SKM-1 (cell line): ENCODE measurements at regions not wholly inside any gene's neighbourhood (a gene's known extent, or its start where the extent isn't known, plus 50 kb on each side); places are given as distances from the start of the nearest gene placed in this dataset.
"Not testable (repeated sequence)": the region's sequence is repeated elsewhere in the genome, so short reads cannot be mapped to it uniquely, and the experiment has no call there.

Experiments used
- DNase-seq: peaks from one replicate; lab custom pipeline; 2025; ENCODE audit not compliant: unreplicated experiment; lab: John Stamatoyannopoulos, UW

- DNase-seq: no peak
Observed at GRCh38 chr2:13791019-13791547, 841.4 kb upstream of the LRATD1 start.

GRCh38 chr2:13806539-13806938 is 826.0 kb upstream of the LRATD1 start:
- no peak for DNase-seq

GRCh38 chr2:13813236-13813635 is 819.3 kb upstream of the LRATD1 start:
- no peak for DNase-seq

- no peak for DNase-seq
Observed at GRCh38 chr2:13818002-13818401, 814.5 kb upstream of the LRATD1 start.

- no peak for DNase-seq
Observed at GRCh38 chr2:13819896-13820295, 812.6 kb upstream of the LRATD1 start.

- no peak for DNase-seq
Observed at GRCh38 chr2:13821255-13821880, 811.1 kb upstream of the LRATD1 start.

GRCh38 chr2:13822365-13822764 is 810.2 kb upstream of the LRATD1 start:
- DNase-seq: no peak

- no peak for DNase-seq
Observed at GRCh38 chr2:13826314-13826853, 806.1 kb upstream of the LRATD1 start.

GRCh38 chr2:13858626-13859025 is 773.9 kb upstream of the LRATD1 start:
- no peak for DNase-seq

- not testable (repeated sequence) for DNase-seq
Observed at GRCh38 chr2:13868275-13868674, 764.2 kb upstream of the LRATD1 start.

- no peak for DNase-seq
Observed at GRCh38 chr2:13876491-13877037, 756.0 kb upstream of the LRATD1 start.

- DNase-seq: no peak
Observed at GRCh38 chr2:13877571-13877970, 754.9 kb upstream of the LRATD1 start.

- DNase-seq: no peak
Observed at GRCh38 chr2:13884291-13884976, 748.1 kb upstream of the LRATD1 start.

- DNase-seq: no peak
Observed at GRCh38 chr2:13901526-13901925, 731.0 kb upstream of the LRATD1 start.

- no peak for DNase-seq
Observed at GRCh38 chr2:13905831-13906230, 726.7 kb upstream of the LRATD1 start.

- no peak for DNase-seq
Observed at GRCh38 chr2:13916066-13916465, 716.5 kb upstream of the LRATD1 start.

GRCh38 chr2:13917958-13918357 is 714.6 kb upstream of the LRATD1 start:
- no peak for DNase-seq

GRCh38 chr2:13919981-13920382 is 712.5 kb upstream of the LRATD1 start:
- DNase-seq: no peak

GRCh38 chr2:13921245-13921644 is 711.3 kb upstream of the LRATD1 start:
- DNase-seq: no peak

- no peak for DNase-seq
Observed at GRCh38 chr2:13923823-13924222, 708.7 kb upstream of the LRATD1 start.

- DNase-seq: no peak
Observed at GRCh38 chr2:13942111-13942510, 690.4 kb upstream of the LRATD1 start.

- DNase-seq: no peak
Observed at GRCh38 chr2:13950761-13951160, 681.8 kb upstream of the LRATD1 start.
